Gastroesophageal sphincter (tissue), 3 donors: ENCODE measurements at regions not wholly inside any gene's neighbourhood (a gene's known extent, or its start where the extent isn't known, plus 50 kb on each side); places are given as distances from the start of the nearest gene placed in this dataset.

ENCODE experiments used
- EP300 ChIP-seq: sonication (generic); formaldehyde crosslinking; IDR thresholded peaks from one replicate; pipeline ENCODE4 v1.6.1; 2017; ENCODE audit warnings: antibody characterized with exemption, mild to moderate bottlenecking
- POLR2A ChIP-seq, 2 donors: fragments of 450-650 bp; IDR thresholded peaks; one replicate each; pipeline ENCODE4 v1.6.1; 2017; ENCODE audit warnings: antibody characterized with exemption in 2 of 2, mild to moderate bottlenecking in 2 of 2, moderate library complexity in 1 of 2
- POLR2AphosphoS5 ChIP-seq: sonication (generic); formaldehyde crosslinking; IDR thresholded peaks from one replicate; pipeline ENCODE4 v1.6.1; 2017; ENCODE audit warnings: antibody characterized with exemption
- TF ChIP-seq, protein P1 (sequence below), 4 experiments: fragments of 200-600 bp in 2 of 4; fragments of 450-650 bp in 2 of 4; sonication (generic) in 1 of 4; IDR thresholded peaks; one replicate each; pipeline ENCODE4 v1.5.1; 2017 to 2019; ENCODE audit warnings: antibody characterized with exemption in 4 of 4, mild to moderate bottlenecking in 2 of 4, moderate library complexity in 2 of 4

- TF ChIP-seq, protein P1, sequence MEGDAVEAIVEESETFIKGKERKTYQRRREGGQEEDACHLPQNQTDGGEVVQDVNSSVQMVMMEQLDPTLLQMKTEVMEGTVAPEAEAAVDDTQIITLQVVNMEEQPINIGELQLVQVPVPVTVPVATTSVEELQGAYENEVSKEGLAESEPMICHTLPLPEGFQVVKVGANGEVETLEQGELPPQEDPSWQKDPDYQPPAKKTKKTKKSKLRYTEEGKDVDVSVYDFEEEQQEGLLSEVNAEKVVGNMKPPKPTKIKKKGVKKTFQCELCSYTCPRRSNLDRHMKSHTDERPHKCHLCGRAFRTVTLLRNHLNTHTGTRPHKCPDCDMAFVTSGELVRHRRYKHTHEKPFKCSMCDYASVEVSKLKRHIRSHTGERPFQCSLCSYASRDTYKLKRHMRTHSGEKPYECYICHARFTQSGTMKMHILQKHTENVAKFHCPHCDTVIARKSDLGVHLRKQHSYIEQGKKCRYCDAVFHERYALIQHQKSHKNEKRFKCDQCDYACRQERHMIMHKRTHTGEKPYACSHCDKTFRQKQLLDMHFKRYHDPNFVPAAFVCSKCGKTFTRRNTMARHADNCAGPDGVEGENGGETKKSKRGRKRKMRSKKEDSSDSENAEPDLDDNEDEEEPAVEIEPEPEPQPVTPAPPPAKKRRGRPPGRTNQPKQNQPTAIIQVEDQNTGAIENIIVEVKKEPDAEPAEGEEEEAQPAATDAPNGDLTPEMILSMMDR (IDR thresholded peaks at IDR 0.05) = no peak
- TF ChIP-seq POLR2AphosphoS5 (no peak), POLR2A (IDR thresholded peaks at IDR 0.05) (no peak), EP300 (no peak)
Measured at GRCh38 chr2:59993726-59994125, 559.7 kb downstream of the BCL11A start.
